Parathyroid adenoma (tissue), 2 donors: ENCODE measurements at regions not wholly inside any gene's neighbourhood (a gene's known extent, or its start where the extent isn't known, plus 50 kb on each side); places are given as distances from the start of the nearest gene placed in this dataset.

ENCODE experiments used
- H2AFZ ChIP-seq: fragments of 300-600 bp; sonication (generic); one replicate; pipeline ENCODE4 v1.7.0; 2017; ENCODE audit warnings: antibody characterized with exemption, mild to moderate bottlenecking
- H3K27ac ChIP-seq: fragments of 300-600 bp; sonication (generic); one replicate; pipeline ENCODE4 v1.7.0; 2017
- H3K27me3 ChIP-seq: fragments of 300-600 bp; sonication (generic); one replicate; pipeline ENCODE4 v1.7.0; 2017; ENCODE audit warnings: low read length; ENCODE audit not compliant: control insufficient read depth, insufficient read depth
- H3K36me3 ChIP-seq: fragments of 300-600 bp; sonication (generic); one replicate; pipeline ENCODE4 v1.7.0; 2017; ENCODE audit warnings: low read length; ENCODE audit not compliant: control insufficient read depth, insufficient read depth
- H3K4me1 ChIP-seq: fragments of 300-600 bp; sonication (generic); one replicate; pipeline ENCODE4 v1.7.0; 2017; ENCODE audit warnings: control low read depth
- H3K4me2 ChIP-seq: fragments of 300-600 bp; sonication (generic); one replicate; pipeline ENCODE4 v1.7.0; 2017; ENCODE audit warnings: low read length
- H3K4me3 ChIP-seq: fragments of 300-600 bp; sonication (generic); one replicate; pipeline ENCODE4 v1.7.0; 2017; ENCODE audit warnings: low read depth, low read length
- H3K79me2 ChIP-seq: fragments of 300-600 bp; sonication (generic); one replicate; pipeline ENCODE4 v1.7.0; 2017; ENCODE audit warnings: control low read depth
- H3K9ac ChIP-seq: fragments of 300-600 bp; sonication (generic); one replicate; pipeline ENCODE4 v1.7.0; 2017; ENCODE audit warnings: mild to moderate bottlenecking
- H3K9me3 ChIP-seq: fragments of 300-600 bp; sonication (generic); one replicate; pipeline ENCODE4 v1.7.0; 2017; ENCODE audit warnings: low read length; ENCODE audit not compliant: control insufficient read depth
- CTCF ChIP-seq: fragments of 300-600 bp; sonication (generic); IDR thresholded peaks from one replicate; pipeline ENCODE4 v1.7.0; 2017; ENCODE audit warnings: antibody characterized with exemption, mild to moderate bottlenecking
- donor health status: primary hyperparathyroidism.

GRCh38 chr2:103155308-103155707, 393.5 kb downstream of the TMEM182 start:
- Histone ChIP-seq H3K4me2 (no peak overlapping the region), H3K27me3 (no peaks in the 10 kb centered on the region), H3K4me1 (no peaks in the 10 kb centered on the region), H3K27ac (no peak overlapping the region), H2AFZ (no peak overlapping the region), H3K4me3 (no peak overlapping the region), H3K9me3 (no peaks in the 10 kb centered on the region), H3K79me2 (no peaks in the 10 kb centered on the region), H3K36me3 (no peaks in the 10 kb centered on the region), H3K9ac (no peak overlapping the region)
- no peak for TF ChIP-seq CTCF

- no peak overlapping the region for H2AFZ ChIP-seq
- TF ChIP-seq CTCF: peak; percentile 22
- H3K27me3 ChIP-seq: no peaks in the 10 kb centered on the region
- H3K9me3 ChIP-seq: no peaks in the 10 kb centered on the region
- no peak overlapping the region for H3K27ac ChIP-seq
- no peak overlapping the region for H3K4me3 ChIP-seq
- no peaks in the 10 kb centered on the region for H3K4me1 ChIP-seq
- H3K79me2 ChIP-seq: no peaks in the 10 kb centered on the region
- no peak overlapping the region for H3K9ac ChIP-seq
- H3K36me3 ChIP-seq: no peaks in the 10 kb centered on the region
- no peak overlapping the region for H3K4me2 ChIP-seq
Measured at GRCh38 chr2:103159018-103159417, 397.2 kb downstream of the TMEM182 start.

GRCh38 chr2:103161456-103162289, 399.8 kb downstream of the TMEM182 start:
- Histone ChIP-seq H3K36me3 (no peaks in the 10 kb centered on the region), H2AFZ (peak overlapping the region; percentile 9), H3K9me3 (no peaks in the 10 kb centered on the region), H3K79me2 (no peaks in the 10 kb centered on the region), H3K27me3 (no peaks in the 10 kb centered on the region), H3K9ac (no peak overlapping the region), H3K27ac (no peak overlapping the region), H3K4me2 (no peak overlapping the region), H3K4me3 (no peak overlapping the region), H3K4me1 (no peaks in the 10 kb centered on the region)
- peak; percentile 78 for TF ChIP-seq CTCF

- Histone ChIP-seq H3K4me1 (no peaks in the 10 kb centered on the region), H3K4me2 (no peak overlapping the region), H3K9me3 (no peaks in the 10 kb centered on the region), H3K4me3 (no peak overlapping the region), H3K27ac (no peak overlapping the region), H3K36me3 (no peaks in the 10 kb centered on the region), H2AFZ (no peak overlapping the region), H3K27me3 (no peaks in the 10 kb centered on the region), H3K9ac (no peak overlapping the region), H3K79me2 (no peaks in the 10 kb centered on the region)
- no peak for TF ChIP-seq CTCF
Measured at GRCh38 chr2:103164748-103165147, 402.9 kb downstream of the TMEM182 start.

- Histone ChIP-seq H3K9me3 (no peaks in the 10 kb centered on the region), H3K27me3 (no peaks in the 10 kb centered on the region), H3K4me3 (no peak overlapping the region), H3K4me1 (no peaks in the 10 kb centered on the region), H3K27ac (no peak overlapping the region), H3K79me2 (no peaks in the 10 kb centered on the region), H3K36me3 (no peaks in the 10 kb centered on the region), H3K9ac (no peak overlapping the region), H3K4me2 (no peak overlapping the region), H2AFZ (no peak overlapping the region)
- TF ChIP-seq CTCF: no peak
Measured at GRCh38 chr2:103165836-103166235, 404.0 kb downstream of the TMEM182 start.
